Esophagus squamous epithelium (tissue), 4 donors: ENCODE measurements at regions not wholly inside any gene's neighbourhood (a gene's known extent, or its start where the extent isn't known, plus 50 kb on each side); places are given as distances from the start of the nearest gene placed in this dataset.

Source experiments
- CTCF ChIP-seq, 6 experiments: fragments of 450-650 bp in 4 of 6; fragments of 200-600 bp in 2 of 6; sonication (generic) in 2 of 6; IDR thresholded peaks; one replicate each; pipeline ENCODE4 v1.5.1; 2016 to 2019; ENCODE audit warnings: antibody characterized with exemption in 6 of 6, mild to moderate bottlenecking in 4 of 6, moderate library complexity in 4 of 6
- POLR2A ChIP-seq, 4 donors: fragments of 450-650 bp; IDR thresholded peaks; one replicate each; pipeline ENCODE4 v1.6.1; 2017; ENCODE audit warnings: antibody characterized with exemption in 4 of 4, mild to moderate bottlenecking in 4 of 4, moderate library complexity in 3 of 4

GRCh38 chr5:51732304-51732703 is 349.1 kb downstream of the ISL1 start:
- TF ChIP-seq CTCF (IDR thresholded peaks at IDR 0.05) = no peak
- no peak for TF ChIP-seq POLR2A (IDR thresholded peaks at IDR 0.05)
